ENCODE measurements at regions not wholly inside any gene's neighbourhood (a gene's known extent, or its start where the extent isn't known, plus 50 kb on each side); places are given as distances from the start of the nearest gene placed in this dataset.
A peak's percentile ranks its signal among the peaks of the same experiment; 100 is the strongest.

DNA sequence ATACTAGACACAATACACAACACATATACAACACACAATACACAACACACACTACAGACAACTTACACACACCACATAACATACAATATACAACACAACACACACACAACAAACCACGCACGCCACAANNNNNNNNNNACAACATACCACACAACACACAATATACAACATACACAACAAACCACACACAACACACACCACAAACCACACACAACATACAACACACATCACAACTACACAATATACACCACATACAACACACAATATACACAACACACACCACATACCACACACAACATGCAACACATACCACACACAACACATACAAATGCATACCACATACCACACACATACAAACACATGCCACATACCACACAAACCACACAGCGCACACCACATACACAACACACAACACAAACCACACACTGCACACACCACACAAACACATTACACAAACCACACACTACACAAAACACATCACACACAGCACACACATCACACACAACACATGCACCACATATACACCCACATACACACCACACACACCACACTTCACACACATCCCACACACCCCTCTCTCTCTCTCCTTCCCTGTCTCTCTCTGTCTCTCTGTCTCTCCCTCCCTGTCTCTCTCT lies 108.3 kb downstream of the ETS2 start:
- H3K27ac ChIP-seq = peak overlapping the region; percentile 97
- H3K27me3 ChIP-seq = no peaks in the 10 kb centered on the region
- H2AFZ ChIP-seq = no peak overlapping the region
- no peaks in the 10 kb centered on the region for H3K36me3 ChIP-seq (replicated peaks; ENCODE audit: insufficient read depth, low read depth)
- H3K9me3 ChIP-seq (ENCODE audit: low read depth) = no peaks in the 10 kb centered on the region
- H3K79me2 ChIP-seq = no peaks in the 10 kb centered on the region
- H3K4me3 ChIP-seq = no peak overlapping the region
- peak overlapping the region; percentile 65 for H3K4me2 ChIP-seq
- DNase-seq (ENCODE audit: low spot score) = no peak
- WGBS (ENCODE audit: low lambda C conversion rate, missing lambda C conversion rate) = 73% methylated on average over 3 of the region's 3 CpGs
- TF ChIP-seq EZH2 (IDR thresholded peaks at IDR 0.05; ENCODE audit: borderline replicate concordance) (no peak), EZH2phosphoT487 (IDR thresholded peaks at IDR 0.05; ENCODE audit: low read depth, severe bottlenecking, unreplicated experiment) (no peak)
- TF ChIP-seq, protein P1, sequence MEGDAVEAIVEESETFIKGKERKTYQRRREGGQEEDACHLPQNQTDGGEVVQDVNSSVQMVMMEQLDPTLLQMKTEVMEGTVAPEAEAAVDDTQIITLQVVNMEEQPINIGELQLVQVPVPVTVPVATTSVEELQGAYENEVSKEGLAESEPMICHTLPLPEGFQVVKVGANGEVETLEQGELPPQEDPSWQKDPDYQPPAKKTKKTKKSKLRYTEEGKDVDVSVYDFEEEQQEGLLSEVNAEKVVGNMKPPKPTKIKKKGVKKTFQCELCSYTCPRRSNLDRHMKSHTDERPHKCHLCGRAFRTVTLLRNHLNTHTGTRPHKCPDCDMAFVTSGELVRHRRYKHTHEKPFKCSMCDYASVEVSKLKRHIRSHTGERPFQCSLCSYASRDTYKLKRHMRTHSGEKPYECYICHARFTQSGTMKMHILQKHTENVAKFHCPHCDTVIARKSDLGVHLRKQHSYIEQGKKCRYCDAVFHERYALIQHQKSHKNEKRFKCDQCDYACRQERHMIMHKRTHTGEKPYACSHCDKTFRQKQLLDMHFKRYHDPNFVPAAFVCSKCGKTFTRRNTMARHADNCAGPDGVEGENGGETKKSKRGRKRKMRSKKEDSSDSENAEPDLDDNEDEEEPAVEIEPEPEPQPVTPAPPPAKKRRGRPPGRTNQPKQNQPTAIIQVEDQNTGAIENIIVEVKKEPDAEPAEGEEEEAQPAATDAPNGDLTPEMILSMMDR (IDR thresholded peaks at IDR 0.05; ENCODE audit: poor library complexity) = no peak
- no peaks in the 10 kb centered on the region for H4K20me1 ChIP-seq (ENCODE audit: insufficient read depth, poor library complexity, severe bottlenecking)
- H3K4me1 ChIP-seq (ENCODE audit: insufficient read depth) = peaks cover 49% of the 10 kb centered on the region
- no peaks in the 10 kb centered on the region for H3K9me2 ChIP-seq (replicated peaks; ENCODE audit: insufficient read depth)

- Histone ChIP-seq H3K4me1 (ENCODE audit: insufficient read depth) (peaks cover 43% of the 10 kb centered on the region), H3K27me3 (no peaks in the 10 kb centered on the region), H2AFZ (no peak overlapping the region), H3K9me3 (ENCODE audit: low read depth) (no peaks in the 10 kb centered on the region), H3K79me2 (no peaks in the 10 kb centered on the region), H3K36me3 (replicated peaks; ENCODE audit: insufficient read depth, low read depth) (no peaks in the 10 kb centered on the region), H4K20me1 (ENCODE audit: insufficient read depth, poor library complexity, severe bottlenecking) (no peaks in the 10 kb centered on the region), H3K27ac (peak overlapping the region; percentile 97), H3K4me2 (peak overlapping the region; percentile 65), H3K4me3 (no peak overlapping the region), H3K9me2 (replicated peaks; ENCODE audit: insufficient read depth) (no peaks in the 10 kb centered on the region)
- peak; percentile 92 for DNase-seq (ENCODE audit: low spot score)
- WGBS (ENCODE audit: low lambda C conversion rate, missing lambda C conversion rate) = 17% methylated on average over 32 of the region's 32 CpGs
- TF ChIP-seq EZH2phosphoT487 (IDR thresholded peaks at IDR 0.05; ENCODE audit: low read depth, severe bottlenecking, unreplicated experiment) (no peak), EZH2 (IDR thresholded peaks at IDR 0.05; ENCODE audit: borderline replicate concordance) (no peak)
- TF ChIP-seq, protein P1 (IDR thresholded peaks at IDR 0.05; ENCODE audit: poor library complexity) = no peak
Observed at GRCh38 chr21:38913120-38913892, 107.6 kb downstream of the ETS2 start.

DNA sequence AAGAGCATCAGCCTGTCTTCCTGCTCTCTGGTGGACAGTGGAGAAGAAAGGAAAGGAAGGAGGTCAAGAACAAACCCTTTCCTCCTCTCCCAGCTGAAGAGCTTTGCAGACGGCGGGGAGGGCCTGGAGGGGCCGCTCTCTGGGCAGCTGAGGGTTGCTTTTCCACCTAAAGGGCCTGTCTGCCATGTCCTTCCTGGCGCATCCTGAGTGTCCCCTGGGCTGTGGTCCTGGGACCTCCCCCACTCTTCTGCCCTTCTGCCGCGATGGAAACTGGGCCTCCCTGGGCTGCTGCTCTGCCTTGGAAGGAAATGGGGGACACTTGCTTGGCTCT lies 107.0 kb downstream of the ETS2 start:
- no peak overlapping the region for H2AFZ ChIP-seq
- H3K27ac ChIP-seq = peak overlapping the region; percentile 97
- H3K27me3 ChIP-seq = no peaks in the 10 kb centered on the region
- H3K79me2 ChIP-seq = no peaks in the 10 kb centered on the region
- no peaks in the 10 kb centered on the region for H3K9me2 ChIP-seq (replicated peaks; ENCODE audit: insufficient read depth)
- no peaks in the 10 kb centered on the region for H3K36me3 ChIP-seq (replicated peaks; ENCODE audit: insufficient read depth, low read depth)
- H4K20me1 ChIP-seq (ENCODE audit: insufficient read depth, poor library complexity, severe bottlenecking) = no peaks in the 10 kb centered on the region
- H3K4me3 ChIP-seq = no peak overlapping the region
- 56% methylated on average over 6 of the region's 6 CpGs for WGBS (ENCODE audit: low lambda C conversion rate, missing lambda C conversion rate)
- no peak for DNase-seq (ENCODE audit: low spot score)
- H3K9me3 ChIP-seq (ENCODE audit: low read depth) = no peaks in the 10 kb centered on the region
- H3K4me2 ChIP-seq = peak overlapping the region; percentile 65
- peaks cover 45% of the 10 kb centered on the region for H3K4me1 ChIP-seq (ENCODE audit: insufficient read depth)
- TF ChIP-seq, protein P1 (IDR thresholded peaks at IDR 0.05; ENCODE audit: poor library complexity) = no peak
- TF ChIP-seq EZH2phosphoT487 (IDR thresholded peaks at IDR 0.05; ENCODE audit: low read depth, severe bottlenecking, unreplicated experiment) = no peak
- no peak for TF ChIP-seq EZH2 (IDR thresholded peaks at IDR 0.05; ENCODE audit: borderline replicate concordance)
